ENCODE measurements at regions not wholly inside any gene's neighbourhood (a gene's known extent, or its start where the extent isn't known, plus 50 kb on each side); places are given as distances from the start of the nearest gene placed in this dataset.
"Not testable (repeated sequence)": the region's sequence is repeated elsewhere in the genome, so short reads cannot be mapped to it uniquely, and the experiment has no call there.

DNA sequence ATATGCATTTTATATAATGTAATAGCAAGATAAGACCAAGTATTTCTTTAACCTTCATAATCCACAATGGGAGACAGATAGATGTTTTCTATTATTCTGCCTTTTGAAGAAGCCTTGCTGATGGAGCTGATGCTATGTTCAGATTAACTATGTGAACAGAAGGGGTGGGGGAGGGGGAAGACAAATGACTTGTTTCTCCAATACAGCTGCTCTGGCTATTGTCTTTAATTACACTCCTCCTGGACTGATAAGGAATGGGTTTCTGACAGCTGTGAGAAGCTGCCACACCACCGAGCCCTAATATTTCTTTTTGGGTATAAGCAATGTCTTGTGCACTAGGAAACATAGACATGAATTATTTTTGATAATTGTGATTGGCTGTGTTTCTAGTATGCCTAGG, 62.0 kb downstream of the CAVIN4 start:
- Histone ChIP-seq H3K9me3 (ENCODE audit: control insufficient read depth in 3 of 3, low read length in 3 of 3) (peaks cover 0 to 3% (median 2%) of the 10 kb centered on the region in 3 donors), H3K4me1 (ENCODE audit: control insufficient read depth in 3 of 3, insufficient read depth in 3 of 3, low read length in 3 of 3) (no peaks in the 10 kb centered on the region), H3K9ac (ENCODE audit: low read depth in 1 of 3, low read length in 3 of 3) (no peak overlapping the region), H3K4me3 (ENCODE audit: low read length in 3 of 3) (no peak overlapping the region), H3K27me3 (ENCODE audit: control insufficient read depth in 3 of 3, insufficient read depth in 3 of 3, low read length in 3 of 3) (no peaks in the 10 kb centered on the region), H3K27ac (ENCODE audit: low read depth, low read length) (no peak overlapping the region), H3K36me3 (ENCODE audit: control insufficient read depth in 3 of 3, insufficient read depth in 3 of 3, low read length in 3 of 3) (no peaks in the 10 kb centered on the region)

DNA sequence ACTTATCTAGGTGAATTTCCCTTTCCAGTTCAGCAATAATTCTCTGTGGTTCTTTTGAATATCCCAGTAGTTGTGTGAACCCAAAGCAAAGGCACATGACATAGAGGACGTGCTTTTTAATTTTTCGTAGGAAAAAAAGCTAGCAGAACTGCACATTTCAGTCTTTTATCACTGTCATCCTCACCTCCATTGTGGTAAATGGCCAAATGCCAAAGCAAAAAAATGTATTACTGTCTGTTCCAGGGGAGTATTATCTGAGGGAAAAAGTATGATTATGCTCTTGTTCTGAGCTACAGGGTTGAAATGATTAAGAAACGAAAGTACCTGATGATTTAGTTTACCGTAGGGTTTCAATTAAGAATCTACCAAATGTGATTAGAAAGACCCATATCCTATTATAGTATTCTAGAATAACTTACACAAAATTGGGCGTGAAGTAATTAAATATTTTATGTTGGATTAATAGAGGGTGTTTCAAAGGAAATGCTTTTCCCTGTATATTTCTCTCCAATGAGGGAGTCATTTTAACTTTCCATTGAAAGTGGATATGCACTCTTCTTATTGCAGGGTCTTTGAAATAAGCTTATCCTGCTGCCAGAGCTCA, 62.7 kb downstream of the CAVIN4 start:
- H3K27me3 ChIP-seq (ENCODE audit: control insufficient read depth in 3 of 3, insufficient read depth in 3 of 3, low read length in 3 of 3) = no peaks in the 10 kb centered on the region
- H3K9ac ChIP-seq (ENCODE audit: low read depth in 1 of 3, low read length in 3 of 3) = no peak overlapping the region
- H3K4me1 ChIP-seq (ENCODE audit: control insufficient read depth in 3 of 3, insufficient read depth in 3 of 3, low read length in 3 of 3) = no peaks in the 10 kb centered on the region
- H3K4me3 ChIP-seq (ENCODE audit: low read length in 3 of 3) = no peak overlapping the region
- H3K36me3 ChIP-seq (ENCODE audit: control insufficient read depth in 3 of 3, insufficient read depth in 3 of 3, low read length in 3 of 3) = no peaks in the 10 kb centered on the region
- no peak overlapping the region for H3K27ac ChIP-seq (ENCODE audit: low read depth, low read length)
- peaks cover 0 to 3% (median 2%) of the 10 kb centered on the region in 3 donors for H3K9me3 ChIP-seq (ENCODE audit: control insufficient read depth in 3 of 3, low read length in 3 of 3)

DNA sequence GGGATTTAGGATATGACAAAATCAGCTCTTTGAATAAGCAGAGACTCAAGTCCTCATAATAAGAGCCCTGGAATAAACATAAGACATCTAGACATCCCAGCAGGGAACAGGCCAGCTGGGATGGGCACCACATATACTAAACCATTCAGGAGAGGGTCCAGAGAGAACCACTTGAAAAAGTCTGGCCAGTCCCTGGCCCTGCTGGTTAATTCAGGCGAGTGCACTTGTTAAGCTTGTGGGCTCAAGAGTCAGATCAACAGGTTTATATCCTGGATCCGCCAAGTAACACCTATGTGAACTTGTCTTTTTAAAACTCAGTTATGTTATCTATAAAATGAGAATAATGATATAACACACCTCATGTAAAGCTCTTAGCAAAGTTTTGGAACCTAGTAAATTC, 63.3 kb downstream of the CAVIN4 start:
- Histone ChIP-seq H3K27ac (ENCODE audit: low read depth, low read length) (no peak overlapping the region), H3K9ac (ENCODE audit: low read depth in 1 of 3, low read length in 3 of 3) (no peak overlapping the region)

DNA sequence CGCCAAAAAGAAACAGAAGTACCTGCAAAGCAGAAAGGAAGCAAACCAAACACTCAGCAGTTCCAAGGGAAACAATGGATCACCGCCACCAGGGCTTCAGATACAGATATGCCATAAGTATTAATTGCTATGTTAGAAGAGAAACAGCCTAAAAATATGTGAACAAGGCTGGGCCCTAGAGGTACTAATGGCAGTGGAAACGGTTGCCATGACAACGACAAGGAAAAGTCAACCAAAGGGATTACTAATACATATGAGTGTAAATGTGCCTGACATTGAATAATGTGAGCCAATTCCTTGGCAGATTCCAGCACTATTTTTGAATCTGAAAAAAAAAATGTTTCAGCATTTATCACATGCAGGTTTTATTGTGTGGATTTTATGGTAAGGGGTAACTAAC, 75.0 kb downstream of the CAVIN4 start:
- H3K27me3 ChIP-seq (ENCODE audit: control insufficient read depth in 3 of 3, insufficient read depth in 3 of 3, low read length in 3 of 3) = no peaks in the 10 kb centered on the region

More for the DNA sequence above, 63.3 kb downstream of the CAVIN4 start:
- H3K27me3 ChIP-seq (ENCODE audit: control insufficient read depth in 3 of 3, insufficient read depth in 3 of 3, low read length in 3 of 3) = no peaks in the 10 kb centered on the region
- H3K4me3 ChIP-seq (ENCODE audit: low read length in 3 of 3) = no peak overlapping the region
- no peaks in the 10 kb centered on the region for H3K36me3 ChIP-seq (ENCODE audit: control insufficient read depth in 3 of 3, insufficient read depth in 3 of 3, low read length in 3 of 3)
- H3K9me3 ChIP-seq (ENCODE audit: control insufficient read depth in 3 of 3, low read length in 3 of 3) = peaks cover 0 to 3% (median 2%) of the 10 kb centered on the region in 3 donors
- H3K4me1 ChIP-seq (ENCODE audit: control insufficient read depth in 3 of 3, insufficient read depth in 3 of 3, low read length in 3 of 3) = no peaks in the 10 kb centered on the region

DNA sequence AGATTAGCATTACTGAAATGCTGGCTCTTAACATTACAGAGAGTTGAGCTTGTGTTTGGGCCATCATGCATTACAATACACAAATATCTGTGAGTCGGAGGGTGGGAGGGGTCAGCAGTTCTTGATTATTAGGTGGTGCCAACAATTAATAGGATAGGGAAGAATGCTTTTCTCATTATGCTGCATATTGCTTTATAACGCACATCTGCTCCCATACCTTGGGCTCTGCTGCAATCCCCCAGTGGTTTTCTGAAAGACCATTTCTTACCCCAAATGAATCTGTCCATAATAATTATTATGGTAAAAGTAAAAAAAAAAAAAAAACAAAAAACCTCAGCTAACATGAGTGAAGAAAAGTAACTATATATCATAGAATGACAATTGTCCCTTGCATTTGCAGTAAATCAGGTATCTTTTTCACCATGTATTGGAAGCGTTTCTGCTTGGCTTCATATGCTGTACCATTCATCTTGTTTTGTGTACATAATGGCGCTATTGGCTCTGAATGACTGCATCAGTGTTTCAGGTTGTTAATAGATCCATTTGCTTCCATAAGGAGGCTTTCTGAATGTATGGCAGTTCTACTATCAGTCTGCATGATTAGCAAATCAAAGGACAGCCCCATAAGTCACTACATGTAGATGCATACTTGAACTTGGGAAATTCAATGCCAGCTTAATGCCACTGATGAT, 75.9 kb downstream of the CAVIN4 start:
- no peaks in the 10 kb centered on the region for H3K27me3 ChIP-seq (ENCODE audit: control insufficient read depth in 3 of 3, insufficient read depth in 3 of 3, low read length in 3 of 3)
- H3K9ac ChIP-seq (ENCODE audit: low read depth in 1 of 3, low read length in 3 of 3) = no peak overlapping the region
- H3K4me3 ChIP-seq (ENCODE audit: low read length in 3 of 3) = no peak overlapping the region
- no peaks in the 10 kb centered on the region for H3K36me3 ChIP-seq (ENCODE audit: control insufficient read depth in 3 of 3, insufficient read depth in 3 of 3, low read length in 3 of 3)
- no peaks in the 10 kb centered on the region for H3K4me1 ChIP-seq (ENCODE audit: control insufficient read depth in 3 of 3, insufficient read depth in 3 of 3, low read length in 3 of 3)
- H3K27ac ChIP-seq (ENCODE audit: low read depth, low read length) = no peak overlapping the region
- no peaks in the 10 kb centered on the region for H3K9me3 ChIP-seq (ENCODE audit: control insufficient read depth in 3 of 3, low read length in 3 of 3)

More for the DNA sequence above, 75.0 kb downstream of the CAVIN4 start:
- Histone ChIP-seq H3K27ac (ENCODE audit: low read depth, low read length) (no peak overlapping the region), H3K4me3 (ENCODE audit: low read length in 3 of 3) (no peak overlapping the region), H3K4me1 (ENCODE audit: control insufficient read depth in 3 of 3, insufficient read depth in 3 of 3, low read length in 3 of 3) (no peaks in the 10 kb centered on the region), H3K9me3 (ENCODE audit: control insufficient read depth in 3 of 3, low read length in 3 of 3) (no peaks in the 10 kb centered on the region), H3K36me3 (ENCODE audit: control insufficient read depth in 3 of 3, insufficient read depth in 3 of 3, low read length in 3 of 3) (no peaks in the 10 kb centered on the region), H3K9ac (ENCODE audit: low read depth in 1 of 3, low read length in 3 of 3) (no peak overlapping the region)

DNA sequence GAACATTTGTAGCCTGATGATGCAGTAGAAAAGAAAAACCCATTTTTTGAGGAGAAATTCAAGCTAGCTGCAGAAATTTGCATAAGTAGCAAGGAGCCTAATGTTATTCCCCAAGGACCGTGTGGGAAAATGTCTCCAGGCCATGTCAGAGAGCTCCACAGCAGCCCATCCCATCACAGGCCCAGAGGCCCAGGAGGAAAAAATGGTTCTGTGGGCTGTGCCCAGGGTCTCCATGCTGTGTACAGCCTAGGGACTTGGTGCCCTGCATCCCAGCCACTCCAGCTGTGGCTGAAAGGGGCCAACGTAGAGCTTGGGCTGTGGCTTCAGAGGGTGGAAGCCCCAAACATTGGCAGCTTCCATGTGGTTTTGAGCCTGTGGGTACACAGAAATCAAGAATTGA, 79.0 kb downstream of the CAVIN4 start:
- H3K4me3 ChIP-seq (ENCODE audit: low read length in 3 of 3); H3K27me3 ChIP-seq (ENCODE audit: control insufficient read depth in 3 of 3, insufficient read depth in 3 of 3, low read length in 3 of 3); H3K27ac ChIP-seq (ENCODE audit: low read depth, low read length): not testable (repeated sequence)

DNA sequence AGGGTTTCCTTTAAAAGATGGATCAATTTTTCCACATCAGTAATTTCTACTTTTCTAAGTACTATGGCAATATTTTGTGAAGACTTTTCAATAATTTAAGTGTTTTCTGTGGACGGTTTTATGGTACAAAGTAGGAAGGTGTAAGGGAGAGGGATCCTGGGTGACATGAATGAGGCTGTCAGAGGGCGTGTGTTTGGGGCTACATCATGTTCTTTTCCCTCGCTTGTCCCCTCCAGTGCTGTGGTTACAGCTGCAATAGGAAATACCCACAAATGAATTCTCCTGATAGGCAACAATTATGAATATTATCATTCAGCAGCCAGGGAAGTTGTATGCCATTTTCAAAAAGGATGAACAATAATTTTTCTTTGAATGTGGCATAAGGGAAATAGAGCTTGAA, 83.8 kb downstream of the CAVIN4 start:
- Histone ChIP-seq H3K27ac (ENCODE audit: low read depth, low read length) (no peak overlapping the region), H3K27me3 (ENCODE audit: control insufficient read depth in 3 of 3, insufficient read depth in 3 of 3, low read length in 3 of 3) (no peaks in the 10 kb centered on the region), H3K4me3 (ENCODE audit: low read length in 3 of 3) (no peak overlapping the region), H3K9ac (ENCODE audit: low read depth in 1 of 3, low read length in 3 of 3) (no peak overlapping the region), H3K4me1 (ENCODE audit: control insufficient read depth in 3 of 3, insufficient read depth in 3 of 3, low read length in 3 of 3) (no peaks in the 10 kb centered on the region), H3K36me3 (ENCODE audit: control insufficient read depth in 3 of 3, insufficient read depth in 3 of 3, low read length in 3 of 3) (no peaks in the 10 kb centered on the region), H3K9me3 (ENCODE audit: control insufficient read depth in 3 of 3, low read length in 3 of 3) (no peaks in the 10 kb centered on the region)

More for the DNA sequence above, 79.0 kb downstream of the CAVIN4 start:
- not testable (repeated sequence) for H3K9ac ChIP-seq (ENCODE audit: low read depth in 1 of 3, low read length in 3 of 3); H3K9me3 ChIP-seq (ENCODE audit: control insufficient read depth in 3 of 3, low read length in 3 of 3); H3K36me3 ChIP-seq (ENCODE audit: control insufficient read depth in 3 of 3, insufficient read depth in 3 of 3, low read length in 3 of 3); H3K4me1 ChIP-seq (ENCODE audit: control insufficient read depth in 3 of 3, insufficient read depth in 3 of 3, low read length in 3 of 3)

DNA sequence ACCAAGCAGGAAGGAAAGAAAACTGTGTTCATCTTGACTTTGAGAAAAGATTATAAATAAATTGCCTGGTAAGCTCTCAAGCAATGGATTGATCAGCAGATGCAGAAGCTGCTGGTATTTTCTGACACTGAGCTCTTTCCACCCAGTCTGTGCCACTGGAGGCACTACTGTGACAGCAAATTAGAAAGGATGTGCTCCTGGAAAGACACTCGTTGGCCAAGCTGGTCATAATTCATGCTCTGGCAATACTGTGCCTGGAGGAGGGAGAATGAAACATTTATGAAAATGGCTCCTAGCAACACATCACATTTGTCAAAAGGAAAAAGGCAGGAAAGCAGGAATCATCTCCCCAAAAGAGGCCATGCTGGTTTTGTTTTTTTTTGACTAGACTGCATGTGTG, 84.2 kb downstream of the CAVIN4 start:
- Histone ChIP-seq H3K9me3 (ENCODE audit: control insufficient read depth in 3 of 3, low read length in 3 of 3) (no peaks in the 10 kb centered on the region), H3K36me3 (ENCODE audit: control insufficient read depth in 3 of 3, insufficient read depth in 3 of 3, low read length in 3 of 3) (no peaks in the 10 kb centered on the region), H3K9ac (ENCODE audit: low read depth in 1 of 3, low read length in 3 of 3) (no peak overlapping the region), H3K4me1 (ENCODE audit: control insufficient read depth in 3 of 3, insufficient read depth in 3 of 3, low read length in 3 of 3) (no peaks in the 10 kb centered on the region), H3K27me3 (ENCODE audit: control insufficient read depth in 3 of 3, insufficient read depth in 3 of 3, low read length in 3 of 3) (no peaks in the 10 kb centered on the region), H3K4me3 (ENCODE audit: low read length in 3 of 3) (no peak overlapping the region), H3K27ac (ENCODE audit: low read depth, low read length) (no peak overlapping the region)

DNA sequence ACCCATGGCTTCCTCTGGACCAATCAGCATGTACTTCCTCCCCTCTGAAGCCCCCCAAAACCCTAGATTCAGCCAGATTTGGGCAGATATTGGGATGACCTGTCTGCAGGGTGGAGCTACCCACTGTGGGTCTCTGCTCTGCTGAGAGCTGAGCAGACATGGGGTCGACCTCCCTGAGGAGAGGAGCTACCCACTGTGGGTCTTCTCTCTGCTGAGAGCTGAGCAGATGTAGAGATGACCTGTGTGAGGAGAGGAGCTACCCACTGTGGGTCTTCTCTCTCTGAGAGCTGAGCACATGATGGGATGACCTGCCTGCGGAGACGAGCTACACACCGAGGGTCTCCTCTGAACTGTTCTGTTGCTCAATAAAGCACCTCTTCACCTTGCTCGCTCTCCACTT, 89.6 kb downstream of the CAVIN4 start:
- no peaks in the 10 kb centered on the region for H3K9me3 ChIP-seq (ENCODE audit: control insufficient read depth in 3 of 3, low read length in 3 of 3)
- no peaks in the 10 kb centered on the region for H3K36me3 ChIP-seq (ENCODE audit: control insufficient read depth in 3 of 3, insufficient read depth in 3 of 3, low read length in 3 of 3)
- no peaks in the 10 kb centered on the region for H3K27me3 ChIP-seq (ENCODE audit: control insufficient read depth in 3 of 3, insufficient read depth in 3 of 3, low read length in 3 of 3)
- H3K27ac ChIP-seq (ENCODE audit: low read depth, low read length) = no peak overlapping the region
- no peak overlapping the region for H3K4me3 ChIP-seq (ENCODE audit: low read length in 3 of 3)
- no peaks in the 10 kb centered on the region for H3K4me1 ChIP-seq (ENCODE audit: control insufficient read depth in 3 of 3, insufficient read depth in 3 of 3, low read length in 3 of 3)
- no peak overlapping the region for H3K9ac ChIP-seq (ENCODE audit: low read depth in 1 of 3, low read length in 3 of 3)

DNA sequence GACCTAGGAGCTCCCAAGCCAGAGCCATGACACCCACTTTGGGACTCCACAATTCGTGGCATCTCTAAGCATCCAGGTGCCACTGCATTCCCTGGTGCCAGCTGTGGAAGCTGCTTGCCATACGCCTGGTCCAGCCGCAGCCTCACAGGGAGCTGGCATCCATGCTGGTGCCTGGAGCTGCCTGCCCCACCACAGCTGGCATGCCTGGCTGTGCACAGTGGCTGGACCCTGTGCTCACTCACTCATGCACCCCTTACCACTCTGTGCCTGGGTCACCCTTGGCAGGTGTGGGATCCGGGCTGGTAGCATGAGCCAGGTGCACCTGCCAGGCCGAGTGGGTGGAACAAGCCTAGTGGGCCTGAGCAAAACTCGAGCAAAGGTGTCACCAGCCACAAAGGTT, 90.1 kb downstream of the CAVIN4 start:
- no peak overlapping the region for H3K9ac ChIP-seq (ENCODE audit: low read depth in 1 of 3, low read length in 3 of 3)
- H3K36me3 ChIP-seq (ENCODE audit: control insufficient read depth in 3 of 3, insufficient read depth in 3 of 3, low read length in 3 of 3) = no peaks in the 10 kb centered on the region
- no peaks in the 10 kb centered on the region for H3K9me3 ChIP-seq (ENCODE audit: control insufficient read depth in 3 of 3, low read length in 3 of 3)

More for the DNA sequence above, 90.1 kb downstream of the CAVIN4 start:
- Histone ChIP-seq H3K27ac (ENCODE audit: low read depth, low read length) (no peak overlapping the region), H3K4me1 (ENCODE audit: control insufficient read depth in 3 of 3, insufficient read depth in 3 of 3, low read length in 3 of 3) (no peaks in the 10 kb centered on the region), H3K27me3 (ENCODE audit: control insufficient read depth in 3 of 3, insufficient read depth in 3 of 3, low read length in 3 of 3) (no peaks in the 10 kb centered on the region), H3K4me3 (ENCODE audit: low read length in 3 of 3) (no peak overlapping the region)
